Natural killer cell (primary cell): ENCODE measurements at regions not wholly inside any gene's neighbourhood (a gene's known extent, or its start where the extent isn't known, plus 50 kb on each side); places are given as distances from the start of the nearest gene placed in this dataset.

Experiments
- ATAC-seq, 3 donors: fragments of 150-1000 bp in 2 of 3; fragments of 200-7000 bp in 1 of 3; cut with Tn5 transposase; 1 replicate in 1 of 3; 2 replicates in 2 of 3; pipeline ENCODE4 v1.10.0; 2021; ENCODE audit warnings: mild to moderate bottlenecking in 2 of 3, moderate library complexity in 2 of 3
- DNase-seq, 2 donors: peaks; one replicate each; pipeline versions ENCODE4 v3.0.0 to v3.0.0-alpha.2; 2013 to 2021; ENCODE audit warnings: mixed read lengths in 1 of 2
- H3K27ac ChIP-seq: one replicate; pipeline ENCODE4 v1.5.1; 2013; ENCODE audit warnings: mild to moderate bottlenecking, low read length
- H3K27me3 ChIP-seq: one replicate; pipeline ENCODE4 v1.6.1; 2013; ENCODE audit warnings: low read length; ENCODE audit not compliant: control insufficient read depth, insufficient read depth
- H3K36me3 ChIP-seq: one replicate; pipeline ENCODE4 v1.6.1; 2013; ENCODE audit warnings: low read length; ENCODE audit not compliant: control insufficient read depth, insufficient read depth
- H3K4me1 ChIP-seq: one replicate; pipeline ENCODE4 v1.6.1; 2013; ENCODE audit warnings: low read length; ENCODE audit not compliant: control insufficient read depth, insufficient read depth
- H3K4me3 ChIP-seq: one replicate; pipeline ENCODE4 v1.5.1; 2013; ENCODE audit warnings: low read length
- H3K9me3 ChIP-seq: one replicate; pipeline ENCODE4 v1.6.1; 2013; ENCODE audit warnings: low read length; ENCODE audit not compliant: control insufficient read depth, insufficient read depth
- H3K27ac Mint-ChIP-seq, 2 donors: one replicate each; pipeline ENCODE4 v1.8.0; 2022; ENCODE audit warnings: mild to moderate bottlenecking in 2 of 2, mixed read lengths in 2 of 2, moderate library complexity in 1 of 2
- H3K27me3 Mint-ChIP-seq, 2 donors: one replicate each; pipeline ENCODE4 v1.8.0; 2022; ENCODE audit warnings: low read depth in 2 of 2, mixed read lengths in 2 of 2
- H3K36me3 Mint-ChIP-seq: one replicate; pipeline ENCODE4 v1.8.0; 2022; ENCODE audit warnings: mixed read lengths
- H3K4me1 Mint-ChIP-seq, 2 donors: one replicate each; pipeline ENCODE4 v1.8.0; 2022; ENCODE audit warnings: mixed read lengths in 2 of 2
- H3K4me3 Mint-ChIP-seq: one replicate; pipeline ENCODE4 v1.8.0; 2022; ENCODE audit warnings: mild to moderate bottlenecking, moderate library complexity, mixed read lengths
- H3K9me3 Mint-ChIP-seq, 2 donors: one replicate each; pipeline ENCODE4 v1.8.0; 2022; ENCODE audit warnings: mixed read lengths in 2 of 2
- WGBS: methylation state at CpG from one replicate; pipeline ENCODE4 v1.1.7; 2013; ENCODE audit warnings: missing lambda C conversion rate; ENCODE audit not compliant: insufficient coverage; 5-methylcytosine and 5-hydroxymethylcytosine counted together
- intact Hi-C: fragments of 100-400 bp; cut with micrococcal nuclease; formaldehyde crosslinking; loops from one replicate; pipeline ENCODE4 v1.14.2; 2022
- TF ChIP-seq, protein P1 (sequence below): fragments of 200-600 bp; IDR thresholded peaks from one replicate; pipeline ENCODE4 v1.8.0; 2022; ENCODE audit warnings: antibody characterized with exemption

DNA sequence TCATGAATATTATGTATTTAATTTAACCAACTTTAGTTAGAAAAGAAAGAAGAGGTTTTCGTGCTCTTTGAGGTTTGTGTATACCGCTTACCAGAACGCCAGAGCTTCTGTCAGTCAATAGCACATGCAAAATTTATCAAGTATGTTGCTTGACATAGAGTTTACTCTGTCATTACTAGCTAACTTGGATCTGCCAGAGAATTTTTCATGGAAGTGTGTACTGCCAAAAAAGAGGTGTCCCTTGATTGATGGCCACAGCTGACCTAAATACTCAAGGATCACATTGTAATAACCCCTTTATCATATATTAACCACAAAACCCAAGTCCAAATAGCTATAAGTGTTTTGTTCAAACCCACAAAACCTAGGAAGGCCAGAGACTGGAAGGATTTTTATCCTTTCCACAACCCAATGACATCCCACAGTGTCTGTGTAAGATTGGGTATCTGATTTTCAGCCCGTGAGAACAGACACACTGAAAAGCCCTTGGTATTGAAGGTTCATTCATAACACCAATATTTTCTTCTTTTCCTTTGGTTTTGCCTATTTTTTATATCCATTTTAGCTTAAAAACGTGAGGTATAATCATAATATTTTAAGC lies 194.0 kb upstream of the EYA4 start:
- intact Hi-C loops = no loop called here
- TF ChIP-seq, protein P1, sequence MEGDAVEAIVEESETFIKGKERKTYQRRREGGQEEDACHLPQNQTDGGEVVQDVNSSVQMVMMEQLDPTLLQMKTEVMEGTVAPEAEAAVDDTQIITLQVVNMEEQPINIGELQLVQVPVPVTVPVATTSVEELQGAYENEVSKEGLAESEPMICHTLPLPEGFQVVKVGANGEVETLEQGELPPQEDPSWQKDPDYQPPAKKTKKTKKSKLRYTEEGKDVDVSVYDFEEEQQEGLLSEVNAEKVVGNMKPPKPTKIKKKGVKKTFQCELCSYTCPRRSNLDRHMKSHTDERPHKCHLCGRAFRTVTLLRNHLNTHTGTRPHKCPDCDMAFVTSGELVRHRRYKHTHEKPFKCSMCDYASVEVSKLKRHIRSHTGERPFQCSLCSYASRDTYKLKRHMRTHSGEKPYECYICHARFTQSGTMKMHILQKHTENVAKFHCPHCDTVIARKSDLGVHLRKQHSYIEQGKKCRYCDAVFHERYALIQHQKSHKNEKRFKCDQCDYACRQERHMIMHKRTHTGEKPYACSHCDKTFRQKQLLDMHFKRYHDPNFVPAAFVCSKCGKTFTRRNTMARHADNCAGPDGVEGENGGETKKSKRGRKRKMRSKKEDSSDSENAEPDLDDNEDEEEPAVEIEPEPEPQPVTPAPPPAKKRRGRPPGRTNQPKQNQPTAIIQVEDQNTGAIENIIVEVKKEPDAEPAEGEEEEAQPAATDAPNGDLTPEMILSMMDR = no peak
- H3K36me3 ChIP-seq = no peaks in the 10 kb centered on the region
- H3K4me3 ChIP-seq = no peak overlapping the region
- Mint-ChIP-seq H3K4me3 (no peak overlapping the region), H3K9me3 (peaks cover 0 to 3% of the 10 kb centered on the region in 2 donors), H3K27ac (no peak overlapping the region), H3K27me3 (no peaks in the 10 kb centered on the region), H3K36me3 (no peaks in the 10 kb centered on the region), H3K4me1 (no peaks in the 10 kb centered on the region)
- DNase-seq (no peak), ATAC-seq (no peak)
- H3K27me3 ChIP-seq = no peaks in the 10 kb centered on the region
- H3K27ac ChIP-seq = no peak overlapping the region
- H3K9me3 ChIP-seq = no peaks in the 10 kb centered on the region
- no peaks in the 10 kb centered on the region for H3K4me1 ChIP-seq
- WGBS = 86% methylated on average over 4 of the region's 5 CpGs

GRCh38 chr6:133047706-133048105 lies 193.5 kb upstream of the EYA4 start:
- H3K36me3 ChIP-seq = no peaks in the 10 kb centered on the region
- Mint-ChIP-seq H3K4me3 (no peak overlapping the region), H3K9me3 (peaks cover 0 to 3% of the 10 kb centered on the region in 2 donors), H3K27me3 (no peaks in the 10 kb centered on the region), H3K36me3 (no peaks in the 10 kb centered on the region), H3K27ac (no peak overlapping the region), H3K4me1 (no peaks in the 10 kb centered on the region)
- intact Hi-C loops = no loop called here
- H3K27me3 ChIP-seq = no peaks in the 10 kb centered on the region
- TF ChIP-seq, protein P1 = no peak
- ATAC-seq (no peak), DNase-seq (no peak)
- H3K27ac ChIP-seq = no peak overlapping the region
- no peak overlapping the region for H3K4me3 ChIP-seq
- no peaks in the 10 kb centered on the region for H3K4me1 ChIP-seq
- WGBS = 77% methylated on average over 1 of the region's 1 CpG
- no peaks in the 10 kb centered on the region for H3K9me3 ChIP-seq

DNA sequence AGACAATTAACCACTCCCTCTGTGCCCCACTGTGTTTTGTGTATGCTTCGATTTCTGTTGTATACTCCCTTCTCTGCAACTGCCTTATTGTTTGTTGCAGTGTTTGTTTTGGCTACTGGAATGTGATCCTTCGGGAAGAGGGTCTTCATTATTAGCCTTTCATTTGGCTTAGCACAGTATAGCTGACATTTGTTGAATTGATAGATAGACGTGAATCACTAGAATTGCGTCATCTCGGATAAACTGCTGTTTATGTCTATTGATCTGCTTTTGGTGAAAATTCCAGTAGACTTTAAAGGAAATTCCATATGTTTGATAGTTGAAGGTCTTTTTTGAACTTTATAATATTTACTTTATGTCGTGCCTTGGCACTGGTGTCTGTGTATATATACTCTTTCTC lies 189.9 kb upstream of the EYA4 start:
- Mint-ChIP-seq H3K36me3 (no peaks in the 10 kb centered on the region), H3K4me1 (no peaks in the 10 kb centered on the region), H3K4me3 (no peak overlapping the region), H3K9me3 (peaks cover 0 to 3% of the 10 kb centered on the region in 2 donors), H3K27ac (no peak overlapping the region), H3K27me3 (no peaks in the 10 kb centered on the region)
- DNase-seq (no peak), ATAC-seq (no peak)
- no peaks in the 10 kb centered on the region for H3K9me3 ChIP-seq
- intact Hi-C loops = no loop called here
- TF ChIP-seq, protein P1 = no peak
- H3K27me3 ChIP-seq = no peaks in the 10 kb centered on the region
- no peaks in the 10 kb centered on the region for H3K4me1 ChIP-seq
- WGBS = 84% methylated on average over 5 of the region's 6 CpGs
- H3K36me3 ChIP-seq = no peaks in the 10 kb centered on the region
- no peak overlapping the region for H3K4me3 ChIP-seq
- H3K27ac ChIP-seq = no peak overlapping the region

DNA sequence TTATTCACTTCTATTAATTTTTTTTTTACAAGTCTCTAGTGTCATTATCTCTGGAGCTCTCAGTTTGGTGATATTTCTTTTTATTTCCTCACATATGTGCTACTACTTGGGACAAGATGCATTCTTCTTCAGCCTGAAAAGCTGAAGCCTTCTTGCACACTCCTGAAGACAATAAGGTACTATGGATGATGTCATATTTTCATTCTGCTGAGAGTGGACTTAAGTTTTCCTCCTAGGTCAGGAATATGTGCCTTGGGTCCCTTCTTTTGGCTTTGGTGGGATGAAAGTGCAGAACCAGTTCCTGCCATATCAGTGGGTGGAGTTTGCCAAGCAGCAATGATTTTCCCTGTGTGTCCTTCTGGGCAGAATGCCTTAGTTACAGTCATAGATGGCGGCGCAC lies 188.7 kb upstream of the EYA4 start:
- Mint-ChIP-seq H3K27ac (no peak overlapping the region), H3K4me1 (no peaks in the 10 kb centered on the region), H3K27me3 (no peaks in the 10 kb centered on the region), H3K4me3 (no peak overlapping the region), H3K9me3 (peaks cover 2 to 3% of the 10 kb centered on the region in 2 donors), H3K36me3 (no peaks in the 10 kb centered on the region)
- Histone ChIP-seq H3K4me1 (no peaks in the 10 kb centered on the region), H3K4me3 (no peak overlapping the region), H3K27me3 (no peaks in the 10 kb centered on the region), H3K27ac (no peak overlapping the region), H3K36me3 (no peaks in the 10 kb centered on the region), H3K9me3 (no peaks in the 10 kb centered on the region)
- intact Hi-C loops = no loop called here
- no peak for DNase-seq
- TF ChIP-seq, protein P1 = no peak
- ATAC-seq = no peak
- 93% methylated on average over 2 of the region's 2 CpGs for WGBS
